GM18909 (cell line): ENCODE measurements at regions not wholly inside any gene's neighbourhood (a gene's known extent, or its start where the extent isn't known, plus 50 kb on each side); places are given as distances from the start of the nearest gene placed in this dataset.

Experiments
- ATAC-seq: cut with Tn5 transposase; IDR thresholded peaks from one replicate; pipeline ENCODE4 v1.9.1; 2021; ENCODE audit warnings: mild to moderate bottlenecking; ENCODE audit not compliant: unreplicated experiment, poor library complexity

GRCh38 chr3:14284694-14285547 lies 106.3 kb downstream of the LSM3 start:
- no peak for ATAC-seq

- ATAC-seq: no peak
Measured at GRCh38 chr3:14285548-14285925, 106.9 kb downstream of the LSM3 start.

- no peak for ATAC-seq
Measured at GRCh38 chr3:14286887-14287500, 108.4 kb downstream of the LSM3 start.

- no peak for ATAC-seq
Measured at GRCh38 chr3:14288177-14288788, 109.7 kb downstream of the LSM3 start.

GRCh38 chr3:14288833-14289451 lies 110.3 kb downstream of the LSM3 start:
- no peak for ATAC-seq

- no peak for ATAC-seq
Measured at GRCh38 chr3:14289590-14290461, 111.2 kb downstream of the LSM3 start.

GRCh38 chr3:14290631-14291385 lies 111.6 kb upstream of the SLC6A6 start:
- no peak for ATAC-seq

GRCh38 chr3:14295037-14295436 lies 107.4 kb upstream of the SLC6A6 start:
- ATAC-seq: no peak

GRCh38 chr3:14295801-14296200 lies 106.6 kb upstream of the SLC6A6 start:
- ATAC-seq: no peak

GRCh38 chr3:14297305-14297704 lies 105.1 kb upstream of the SLC6A6 start:
- no peak for ATAC-seq

GRCh38 chr3:14297784-14298236 lies 104.6 kb upstream of the SLC6A6 start:
- ATAC-seq: no peak

- ATAC-seq: no peak
Measured at GRCh38 chr3:14298442-14298841, 104.0 kb upstream of the SLC6A6 start.

- ATAC-seq: no peak
Measured at GRCh38 chr3:14298991-14299555, 103.3 kb upstream of the SLC6A6 start.

GRCh38 chr3:14299767-14300166 lies 102.6 kb upstream of the SLC6A6 start:
- ATAC-seq: peak; percentile 77

- ATAC-seq: no peak
Measured at GRCh38 chr3:14300721-14301399, 101.5 kb upstream of the SLC6A6 start.

GRCh38 chr3:14301558-14301957 lies 100.8 kb upstream of the SLC6A6 start:
- ATAC-seq: no peak

GRCh38 chr3:14303336-14304100 lies 98.9 kb upstream of the SLC6A6 start:
- ATAC-seq: no peak
